ENCODE measurements at regions not wholly inside any gene's neighbourhood (a gene's known extent, or its start where the extent isn't known, plus 50 kb on each side); places are given as distances from the start of the nearest gene placed in this dataset.
A peak's percentile ranks its signal among the peaks of the same experiment; 100 is the strongest.
"Not testable (repeated sequence)": the region's sequence is repeated elsewhere in the genome, so short reads cannot be mapped to it uniquely, and the experiment has no call there.

- Histone ChIP-seq H3K4me3 (ENCODE audit: low read depth, low read length) (no peak overlapping the region), H3K27ac (ENCODE audit: low read depth) (no peak overlapping the region), H3K36me3 (ENCODE audit: insufficient read depth) (no peaks in the 10 kb centered on the region), H3K4me1 (ENCODE audit: insufficient read depth) (no peaks in the 10 kb centered on the region)
- DNase-seq (ENCODE audit: extremely low spot score): no peak
- 94% methylated on average over 1 of the region's 1 CpG for WGBS
Observed at GRCh38 chr7:52620849-52621248, 414.6 kb upstream of the POM121L12 start.

- Histone ChIP-seq H3K4me3 (ENCODE audit: low read depth, low read length) (no peak overlapping the region), H3K27ac (ENCODE audit: low read depth) (no peak overlapping the region), H3K36me3 (ENCODE audit: insufficient read depth) (no peaks in the 10 kb centered on the region), H3K4me1 (ENCODE audit: insufficient read depth) (no peaks in the 10 kb centered on the region)
- DNase-seq (ENCODE audit: extremely low spot score): no peak
- WGBS: 95% methylated on average over 2 of the region's 2 CpGs
Observed at GRCh38 chr7:52616552-52616951, 418.9 kb upstream of the POM121L12 start.

GRCh38 chr7:52615021-52615695, 420.3 kb upstream of the POM121L12 start:
- H3K4me3 ChIP-seq (ENCODE audit: low read depth, low read length): no peak overlapping the region
- H3K4me1 ChIP-seq (ENCODE audit: insufficient read depth): no peaks in the 10 kb centered on the region
- no peaks in the 10 kb centered on the region for H3K36me3 ChIP-seq (ENCODE audit: insufficient read depth)
- peak; percentile 4 for DNase-seq (ENCODE audit: extremely low spot score)
- WGBS: 38% methylated on average over 2 of the region's 2 CpGs
- H3K27ac ChIP-seq (ENCODE audit: low read depth): no peak overlapping the region

- 97% methylated on average over 6 of the region's 6 CpGs for WGBS
- no peaks in the 10 kb centered on the region for H3K4me1 ChIP-seq (ENCODE audit: insufficient read depth)
- DNase-seq (ENCODE audit: extremely low spot score): no peak
- no peak overlapping the region for H3K4me3 ChIP-seq (ENCODE audit: low read depth, low read length)
- no peaks in the 10 kb centered on the region for H3K36me3 ChIP-seq (ENCODE audit: insufficient read depth)
- H3K27ac ChIP-seq (ENCODE audit: low read depth): no peak overlapping the region
Observed at GRCh38 chr7:52609511-52609910, 425.9 kb upstream of the POM121L12 start.

GRCh38 chr7:52592698-52593097, 442.7 kb upstream of the POM121L12 start:
- H3K36me3 ChIP-seq (ENCODE audit: insufficient read depth): no peaks in the 10 kb centered on the region
- H3K27ac ChIP-seq (ENCODE audit: low read depth): no peak overlapping the region
- WGBS: 73% methylated on average over 3 of the region's 3 CpGs
- H3K4me3 ChIP-seq (ENCODE audit: low read depth, low read length): no peak overlapping the region
- H3K4me1 ChIP-seq (ENCODE audit: insufficient read depth): no peaks in the 10 kb centered on the region
- no peak for DNase-seq (ENCODE audit: extremely low spot score)

- Histone ChIP-seq H3K36me3 (ENCODE audit: insufficient read depth) (no peaks in the 10 kb centered on the region), H3K27ac (ENCODE audit: low read depth) (no peak overlapping the region), H3K4me3 (ENCODE audit: low read depth, low read length) (no peak overlapping the region), H3K4me1 (ENCODE audit: insufficient read depth) (no peaks in the 10 kb centered on the region)
- WGBS: 18% methylated on average over 4 of the region's 4 CpGs
- no peak for DNase-seq (ENCODE audit: extremely low spot score)
Observed at GRCh38 chr7:52586704-52587103, 448.7 kb upstream of the POM121L12 start.

- 60% methylated on average over 2 of the region's 2 CpGs for WGBS
- DNase-seq (ENCODE audit: extremely low spot score): no peak
- Histone ChIP-seq H3K27ac (ENCODE audit: low read depth) (no peak overlapping the region), H3K4me1 (ENCODE audit: insufficient read depth) (no peaks in the 10 kb centered on the region), H3K4me3 (ENCODE audit: low read depth, low read length) (no peak overlapping the region), H3K36me3 (ENCODE audit: insufficient read depth) (no peaks in the 10 kb centered on the region)
Observed at GRCh38 chr7:52584041-52584440, 451.4 kb upstream of the POM121L12 start.

GRCh38 chr7:52573141-52573540, 462.3 kb upstream of the POM121L12 start:
- not testable (repeated sequence) for H3K4me1 ChIP-seq (ENCODE audit: insufficient read depth); DNase-seq (ENCODE audit: extremely low spot score); H3K36me3 ChIP-seq (ENCODE audit: insufficient read depth); H3K4me3 ChIP-seq (ENCODE audit: low read depth, low read length); H3K27ac ChIP-seq (ENCODE audit: low read depth)
- 96% methylated on average over 6 of the region's 6 CpGs for WGBS

- 43% methylated on average over 3 of the region's 3 CpGs for WGBS
- H3K27ac ChIP-seq (ENCODE audit: low read depth): no peak overlapping the region
- H3K4me3 ChIP-seq (ENCODE audit: low read depth, low read length): no peak overlapping the region
- no peak for DNase-seq (ENCODE audit: extremely low spot score)
- H3K36me3 ChIP-seq (ENCODE audit: insufficient read depth): no peaks in the 10 kb centered on the region
- H3K4me1 ChIP-seq (ENCODE audit: insufficient read depth): no peaks in the 10 kb centered on the region
Observed at GRCh38 chr7:52571026-52571425, 464.4 kb upstream of the POM121L12 start.

GRCh38 chr7:52569151-52569550, 466.3 kb upstream of the POM121L12 start:
- H3K4me1 ChIP-seq (ENCODE audit: insufficient read depth): no peaks in the 10 kb centered on the region
- no peak for DNase-seq (ENCODE audit: extremely low spot score)
- no peak overlapping the region for H3K27ac ChIP-seq (ENCODE audit: low read depth)
- H3K4me3 ChIP-seq (ENCODE audit: low read depth, low read length): no peak overlapping the region
- no peaks in the 10 kb centered on the region for H3K36me3 ChIP-seq (ENCODE audit: insufficient read depth)
- WGBS: 91% methylated on average over 3 of the region's 3 CpGs

- Histone ChIP-seq H3K36me3 (ENCODE audit: insufficient read depth) (no peaks in the 10 kb centered on the region), H3K27ac (ENCODE audit: low read depth) (no peak overlapping the region), H3K4me1 (ENCODE audit: insufficient read depth) (no peaks in the 10 kb centered on the region), H3K4me3 (ENCODE audit: low read depth, low read length) (no peak overlapping the region)
- 64% methylated on average over 5 of the region's 5 CpGs for WGBS
- no peak for DNase-seq (ENCODE audit: extremely low spot score)
Observed at GRCh38 chr7:52565974-52566373, 469.5 kb upstream of the POM121L12 start.

GRCh38 chr7:52555805-52556204, 479.6 kb upstream of the POM121L12 start:
- H3K4me3 ChIP-seq (ENCODE audit: low read depth, low read length): no peak overlapping the region
- 89% methylated on average over 4 of the region's 4 CpGs for WGBS
- no peaks in the 10 kb centered on the region for H3K36me3 ChIP-seq (ENCODE audit: insufficient read depth)
- no peak overlapping the region for H3K27ac ChIP-seq (ENCODE audit: low read depth)
- no peaks in the 10 kb centered on the region for H3K4me1 ChIP-seq (ENCODE audit: insufficient read depth)
- no peak for DNase-seq (ENCODE audit: extremely low spot score)

GRCh38 chr7:52547308-52547910, 488.0 kb upstream of the POM121L12 start:
- Histone ChIP-seq H3K4me3 (ENCODE audit: low read depth, low read length) (no peak overlapping the region), H3K27ac (ENCODE audit: low read depth) (no peak overlapping the region), H3K4me1 (ENCODE audit: insufficient read depth) (no peaks in the 10 kb centered on the region), H3K36me3 (ENCODE audit: insufficient read depth) (no peaks in the 10 kb centered on the region)
- DNase-seq (ENCODE audit: extremely low spot score): no peak
- WGBS: 74% methylated on average over 8 of the region's 8 CpGs

GRCh38 chr7:52541198-52541765, 494.2 kb upstream of the POM121L12 start:
- H3K36me3 ChIP-seq (ENCODE audit: insufficient read depth); H3K4me1 ChIP-seq (ENCODE audit: insufficient read depth); H3K4me3 ChIP-seq (ENCODE audit: low read depth, low read length); DNase-seq (ENCODE audit: extremely low spot score); H3K27ac ChIP-seq (ENCODE audit: low read depth): not testable (repeated sequence)
- WGBS: 65% methylated on average over 5 of the region's 5 CpGs

All from urinary bladder (tissue), 3 donors.